CD4-positive, alpha-beta T cell (primary cell): ENCODE measurements at regions not wholly inside any gene's neighbourhood (a gene's known extent, or its start where the extent isn't known, plus 50 kb on each side); places are given as distances from the start of the nearest gene placed in this dataset.

Source experiments
- ATAC-seq: fragments of 200-7000 bp; cut with Tn5 transposase; one replicate; pipeline ENCODE4 v1.10.0; 2022; ENCODE audit warnings: mild to moderate bottlenecking; ENCODE audit not compliant: poor library complexity
- CTCF ChIA-PET: fragments of 350-600 bp; sonication (Branson Sonifier 250); formaldehyde crosslinking; loops from one replicate; lab custom pipeline; 2021; ENCODE audit warnings: antibody characterized with exemption, inconsistent platforms; lab: Charles Lee
- POLR2A ChIA-PET: fragments of 350-600 bp; sonication (Branson Sonifier 250); formaldehyde crosslinking; loops from one replicate; lab custom pipeline; 2021; ENCODE audit warnings: antibody characterized with exemption, inconsistent platforms; lab: Charles Lee
- DNase-seq, 14 experiments: peaks; one replicate each; pipeline ENCODE4 v3.0.0-alpha.2; 2013 to 2020; ENCODE audit warnings: mixed read lengths in 2 of 14
- H3K27ac ChIP-seq, 2 donors: one replicate each; pipeline versions ENCODE4 v1.5.1 to v1.7.0; 2013; ENCODE audit warnings: low read length in 2 of 2, low read depth in 1 of 2, mild to moderate bottlenecking in 1 of 2
- H3K27me3 ChIP-seq, 2 experiments: 1 replicate in 1 of 2; 2 replicates in 1 of 2; pipeline versions ENCODE4 v1.6.1 to v1.7.0; 2013; ENCODE audit warnings: low read length in 2 of 2, control low read depth in 1 of 2, mild to moderate bottlenecking in 1 of 2, moderate library complexity in 1 of 2; ENCODE audit not compliant: insufficient read depth in 2 of 2, control insufficient read depth in 1 of 2
- H3K36me3 ChIP-seq: one replicate; pipeline ENCODE4 v1.6.1; 2013; ENCODE audit warnings: low read length, control low read depth; ENCODE audit not compliant: insufficient read depth
- H3K4me1 ChIP-seq: one replicate; pipeline ENCODE4 v1.6.1; 2013; ENCODE audit warnings: low read length, control low read depth; ENCODE audit not compliant: insufficient read depth
- H3K4me3 ChIP-seq: one replicate; pipeline ENCODE4 v1.5.1; 2013; ENCODE audit warnings: mild to moderate bottlenecking, low read length, moderate library complexity
- H3K9me3 ChIP-seq, 2 experiments: 1 replicate in 1 of 2; 2 replicates in 1 of 2; pipeline versions ENCODE4 v1.6.1 to v1.7.0; 2013; ENCODE audit warnings: low read length in 2 of 2, mild to moderate bottlenecking in 2 of 2, control low read depth in 1 of 2, moderate library complexity in 1 of 2; ENCODE audit not compliant: control insufficient read depth in 1 of 2, insufficient read depth in 1 of 2
- H3K27ac Mint-ChIP-seq: one replicate; pipeline ENCODE4 v1.8.0; 2020; ENCODE audit warnings: mixed read lengths
- H3K27me3 Mint-ChIP-seq: one replicate; pipeline ENCODE4 v1.8.0; 2021; ENCODE audit warnings: mixed read lengths
- H3K36me3 Mint-ChIP-seq: one replicate; pipeline ENCODE4 v1.8.0; 2021; ENCODE audit warnings: low read depth, mixed read lengths
- H3K4me1 Mint-ChIP-seq: one replicate; pipeline ENCODE4 v1.8.0; 2021; ENCODE audit warnings: low read depth, mixed read lengths
- H3K4me3 Mint-ChIP-seq: one replicate; pipeline ENCODE4 v1.8.0; 2020; ENCODE audit warnings: mild to moderate bottlenecking, mixed read lengths
- H3K9me3 Mint-ChIP-seq: one replicate; pipeline ENCODE4 v1.8.0; 2020; ENCODE audit warnings: mixed read lengths
- CTCF ChIP-seq: fragments of 200-600 bp; IDR thresholded peaks from one replicate; pipeline ENCODE4 v1.8.0; 2022; ENCODE audit warnings: antibody characterized with exemption, mild to moderate bottlenecking
- intact Hi-C, 2 experiments: fragments of 100-400 bp; cut with DNase I in 1 of 2; cut with micrococcal nuclease in 1 of 2; formaldehyde crosslinking; loops; one replicate each; pipeline versions ENCODE4 v1.15.1 to v1.9.0; 2023 to 2025; cut with DNase I, micrococcal nuclease

GRCh38 chrX:38870361-38870895 is 69.2 kb downstream of the MID1IP1 start:
- Histone ChIP-seq H3K4me1 (no peaks in the 10 kb centered on the region), H3K27ac (no peak overlapping the region), H3K9me3 (no peaks in the 10 kb centered on the region), H3K27me3 (no peaks in the 10 kb centered on the region), H3K4me3 (no peak overlapping the region), H3K36me3 (no peaks in the 10 kb centered on the region)
- H3K27me3 Mint-ChIP-seq: no peaks in the 10 kb centered on the region
- H3K27ac Mint-ChIP-seq: no peak overlapping the region
- ChIA-PET POLR2A (no interaction called here), CTCF (no interaction called here)
- peak in 2 of 14 experiments; percentile 15 to 38 for DNase-seq
- TF ChIP-seq CTCF: no peak
- no peaks in the 10 kb centered on the region for H3K36me3 Mint-ChIP-seq
- no peaks in the 10 kb centered on the region for H3K4me1 Mint-ChIP-seq
- H3K4me3 Mint-ChIP-seq: no peak overlapping the region
- H3K9me3 Mint-ChIP-seq: no peaks in the 10 kb centered on the region
- intact Hi-C loops: loop anchor here in 1 of 2 experiments (10.0 kb wide), 1 partner anchor 66 kb away; the partner anchor contains the start of gene MID1IP1
- ATAC-seq: no peak

DNA sequence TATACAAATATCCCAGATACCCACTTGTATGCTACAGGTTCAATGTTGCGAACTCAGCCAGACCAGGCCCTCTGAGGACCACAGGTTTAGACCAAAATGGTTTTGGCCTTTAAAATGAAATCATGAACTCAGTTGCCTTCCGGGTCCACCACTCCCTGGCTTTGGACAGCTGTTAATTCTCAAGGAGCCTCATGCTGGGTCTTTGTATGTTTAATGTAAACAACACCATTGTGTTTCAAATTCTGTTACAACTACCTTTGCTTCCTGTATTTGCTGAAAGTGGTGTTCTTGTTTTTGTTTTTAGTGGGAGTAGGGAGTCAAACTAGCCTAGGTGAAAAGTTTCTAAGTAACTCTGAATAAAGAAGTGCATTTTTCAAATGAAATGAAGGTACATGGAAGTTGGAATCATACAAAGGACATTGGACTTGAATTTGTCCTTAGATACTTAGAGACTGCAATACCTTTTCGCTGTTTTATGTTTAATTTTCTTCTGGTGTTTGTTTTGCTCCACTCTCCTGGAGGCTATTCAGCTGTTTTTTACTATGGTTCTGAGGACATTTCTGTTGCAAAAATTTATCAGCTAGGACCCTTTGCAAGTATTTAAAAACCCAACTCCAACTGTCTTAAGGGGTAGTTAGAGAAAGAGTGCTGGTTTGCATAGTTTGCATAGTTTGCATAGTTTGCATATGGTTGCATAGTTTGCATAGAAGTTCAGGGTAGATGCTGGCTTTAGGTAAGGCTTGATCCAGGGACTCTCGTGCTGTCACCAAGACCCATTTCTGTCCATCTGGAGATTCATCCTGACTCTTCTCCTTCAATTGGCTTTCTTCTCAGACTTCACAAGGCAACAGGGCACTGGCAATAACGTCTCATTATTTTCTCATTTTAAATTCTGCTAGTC is 70.1 kb downstream of the MID1IP1 start:
- ATAC-seq (no peak), DNase-seq (no peak)
- H3K4me3 Mint-ChIP-seq: no peak overlapping the region
- H3K27ac ChIP-seq: no peak overlapping the region
- CTCF ChIA-PET: no interaction called here
- H3K27ac Mint-ChIP-seq: no peak overlapping the region
- no peaks in the 10 kb centered on the region for H3K27me3 Mint-ChIP-seq
- POLR2A ChIA-PET: no interaction called here
- intact Hi-C loops: loop anchor here in 1 of 2 experiments (10.0 kb wide), 1 partner anchor 67 kb away; the partner anchor contains the start of gene MID1IP1
- no peaks in the 10 kb centered on the region for H3K36me3 ChIP-seq
- TF ChIP-seq CTCF: no peak
- H3K27me3 ChIP-seq: no peaks in the 10 kb centered on the region
- H3K4me1 Mint-ChIP-seq: no peaks in the 10 kb centered on the region
- H3K9me3 ChIP-seq: no peaks in the 10 kb centered on the region
- H3K36me3 Mint-ChIP-seq: no peaks in the 10 kb centered on the region
- H3K4me1 ChIP-seq: no peaks in the 10 kb centered on the region
- no peak overlapping the region for H3K4me3 ChIP-seq
- no peaks in the 10 kb centered on the region for H3K9me3 Mint-ChIP-seq

DNA sequence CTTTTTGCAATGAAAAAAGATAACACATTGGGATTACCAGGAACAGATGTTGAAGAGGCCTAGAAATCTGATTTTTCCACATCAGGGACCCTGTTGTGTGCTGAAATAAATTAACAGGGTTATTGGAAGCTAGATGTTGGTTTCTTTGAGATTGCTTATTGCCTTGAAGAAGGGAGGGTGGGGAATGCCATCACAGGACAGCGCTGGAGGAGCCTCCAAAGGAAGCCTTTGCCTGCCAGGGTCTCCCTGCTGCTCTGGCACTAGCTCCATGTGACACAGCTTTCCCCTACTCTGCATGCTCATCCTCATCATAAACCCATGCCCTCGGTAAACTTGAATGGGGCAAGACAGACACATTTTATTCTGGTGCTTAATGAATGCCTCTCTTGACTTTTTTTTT is 76.1 kb downstream of the MID1IP1 start:
- peaks cover 12% of the 10 kb centered on the region for H3K4me1 ChIP-seq
- H3K27me3 ChIP-seq: no peaks in the 10 kb centered on the region
- ATAC-seq (no peak), DNase-seq (no peak)
- no peaks in the 10 kb centered on the region for H3K9me3 ChIP-seq
- no peak overlapping the region for H3K27ac ChIP-seq
- no peak overlapping the region for H3K4me3 ChIP-seq
- intact Hi-C loops: loop anchor here in 1 of 2 experiments (10.0 kb wide), 1 partner anchor 73 kb away; the partner anchor contains the start of gene MID1IP1
- H3K36me3 ChIP-seq: no peaks in the 10 kb centered on the region
- peaks cover 26% of the 10 kb centered on the region for H3K4me1 Mint-ChIP-seq
- TF ChIP-seq CTCF: no peak
- no peaks in the 10 kb centered on the region for H3K9me3 Mint-ChIP-seq
- POLR2A ChIA-PET: no interaction called here
- H3K27me3 Mint-ChIP-seq: no peaks in the 10 kb centered on the region
- H3K36me3 Mint-ChIP-seq: no peaks in the 10 kb centered on the region
- H3K27ac Mint-ChIP-seq: no peak overlapping the region
- no peak overlapping the region for H3K4me3 Mint-ChIP-seq
- CTCF ChIA-PET: no interaction called here
